Neural cell (in vitro differentiated cells): ENCODE measurements at regions not wholly inside any gene's neighbourhood (a gene's known extent, or its start where the extent isn't known, plus 50 kb on each side); places are given as distances from the start of the nearest gene placed in this dataset.

ENCODE experiments used
- H2AFZ ChIP-seq: fragments of 200-600, 300-800 bp; sonication (generic), shearing (Covaris generic); 2 replicates; pipeline ENCODE4 v1.6.0; 2014; ENCODE audit warnings: low read depth, mild to moderate bottlenecking, antibody characterized with exemption, low read length, moderate library complexity
- H3F3A ChIP-seq: fragments of 200-600 bp; shearing (Covaris generic); 2 replicates; pipeline ENCODE4 v1.6.1; 2016; ENCODE audit warnings: mild to moderate bottlenecking, moderate library complexity, mixed read lengths, antibody characterized with exemption, low read length; ENCODE audit not compliant: insufficient read depth, poor library complexity, severe bottlenecking
- H3K27ac ChIP-seq: fragments of 200-600, 300-800 bp; sonication (generic), shearing (Covaris generic); 2 replicates; pipeline ENCODE4 v1.5.1; 2014; ENCODE audit warnings: mild to moderate bottlenecking, low read length, moderate library complexity
- H3K27me3 ChIP-seq: fragments of 300-800, 200-600 bp; sonication (generic), shearing (Covaris generic); 2 replicates; pipeline ENCODE4 v1.6.0; 2014; ENCODE audit warnings: mild to moderate bottlenecking, low read depth, low read length, moderate library complexity; ENCODE audit not compliant: insufficient read depth
- H3K36me3 ChIP-seq: fragments of 300-800, 200-600 bp; sonication (generic), shearing (Covaris generic); 2 replicates; pipeline ENCODE4 v1.5.1; 2014; ENCODE audit warnings: mild to moderate bottlenecking, antibody characterized with exemption, low read length, moderate library complexity; ENCODE audit not compliant: insufficient read depth
- H3K4me2 ChIP-seq: fragments of 300-800, 200-600 bp; sonication (generic), shearing (Covaris generic); 2 replicates; pipeline ENCODE4 v1.6.0; 2014; ENCODE audit warnings: mild to moderate bottlenecking, low read length
- H3K4me3 ChIP-seq: fragments of 300-800, 200-600 bp; sonication (generic), shearing (Covaris generic); 2 replicates; pipeline ENCODE4 v1.5.1; 2014; ENCODE audit warnings: mild to moderate bottlenecking, low read length, moderate library complexity
- H3K79me2 ChIP-seq: fragments of 200-600 bp; shearing (Covaris generic); replicated peaks from 2 replicates; pipeline ENCODE4 v1.6.0; 2014; ENCODE audit warnings: mild to moderate bottlenecking, low read length, moderate library complexity; ENCODE audit not compliant: insufficient read depth
- H3K9ac ChIP-seq: fragments of 300-800, 200-600 bp; sonication (generic), shearing (Covaris generic); 2 replicates; pipeline ENCODE4 v1.6.1; 2016; ENCODE audit warnings: mild to moderate bottlenecking, low read length, mixed read lengths
- H3K9me2 ChIP-seq: fragments of 200-600 bp; shearing (Covaris generic); 2 replicates; pipeline ENCODE4 v1.6.1; 2016; ENCODE audit warnings: mild to moderate bottlenecking, low read length, mixed read lengths; ENCODE audit not compliant: insufficient read depth
- H3K9me3 ChIP-seq: fragments of 200-600, 300-800 bp; sonication (generic), shearing (Covaris generic); 2 replicates; pipeline ENCODE4 v1.6.1; 2016; ENCODE audit warnings: mild to moderate bottlenecking, mixed run types, low read length, moderate library complexity, mixed read lengths
- H4K20me1 ChIP-seq: fragments of 200-600 bp; shearing (Covaris generic); 2 replicates; pipeline ENCODE4 v1.6.1; 2016; ENCODE audit warnings: mild to moderate bottlenecking, mixed run types; ENCODE audit not compliant: insufficient read depth
- CTCF ChIP-seq: fragments of 450-650 bp; IDR thresholded peaks from 2 replicates; pipeline ENCODE4 v1.5.1; 2014; ENCODE audit warnings: antibody characterized with exemption, mild to moderate bottlenecking, moderate library complexity; ENCODE audit not compliant: poor library complexity, severe bottlenecking
- EP300 ChIP-seq: fragments of 450-650 bp; conservative IDR thresholded peaks from 2 replicates; pipeline ENCODE4 v1.6.1; 2014; ENCODE audit warnings: antibody characterized with exemption, mild to moderate bottlenecking, moderate library complexity; ENCODE audit not compliant: poor library complexity, severe bottlenecking
- EZH2 ChIP-seq: fragments of 200-600, 300-800 bp; shearing (Covaris generic), sonication (generic); IDR thresholded peaks from 2 replicates; pipeline ENCODE4 v1.6.1; 2014; ENCODE audit warnings: antibody characterized with exemption, low read length, borderline replicate concordance, mild to moderate bottlenecking; ENCODE audit not compliant: insufficient read depth, poor library complexity, severe bottlenecking
- MXI1 ChIP-seq: fragments of 450-650 bp; conservative IDR thresholded peaks from 2 replicates; pipeline ENCODE4 v1.6.1; 2014; ENCODE audit warnings: antibody characterized with exemption, mild to moderate bottlenecking; ENCODE audit not compliant: poor library complexity, severe bottlenecking
- POLR2AphosphoS5 ChIP-seq: IDR thresholded peaks from 2 replicates; pipeline ENCODE4 v1.6.1; 2012
- RAD21 ChIP-seq: fragments of 450-650 bp; conservative IDR thresholded peaks from 2 replicates; pipeline ENCODE4 v1.6.1; 2014; ENCODE audit warnings: antibody characterized with exemption, mild to moderate bottlenecking, moderate library complexity
- SMC3 ChIP-seq: fragments of 450-650 bp; conservative IDR thresholded peaks from 2 replicates; pipeline ENCODE4 v1.6.1; 2014; ENCODE audit warnings: antibody characterized with exemption, mild to moderate bottlenecking, moderate library complexity; ENCODE audit not compliant: poor library complexity
- TAF1 ChIP-seq: IDR thresholded peaks from 2 replicates; pipeline ENCODE4 v1.6.1; 2012; ENCODE audit warnings: low read depth
- TF ChIP-seq, protein P1 (sequence below): IDR thresholded peaks from 2 replicates; pipeline ENCODE4 v1.6.1; 2012; ENCODE audit warnings: borderline replicate concordance

GRCh38 chr18:76589866-76590265 lies 94.8 kb upstream of the ZNF516 start:
- no peak for TF ChIP-seq RAD21
- TF ChIP-seq EP300 = no peak
- TF ChIP-seq, protein P1, sequence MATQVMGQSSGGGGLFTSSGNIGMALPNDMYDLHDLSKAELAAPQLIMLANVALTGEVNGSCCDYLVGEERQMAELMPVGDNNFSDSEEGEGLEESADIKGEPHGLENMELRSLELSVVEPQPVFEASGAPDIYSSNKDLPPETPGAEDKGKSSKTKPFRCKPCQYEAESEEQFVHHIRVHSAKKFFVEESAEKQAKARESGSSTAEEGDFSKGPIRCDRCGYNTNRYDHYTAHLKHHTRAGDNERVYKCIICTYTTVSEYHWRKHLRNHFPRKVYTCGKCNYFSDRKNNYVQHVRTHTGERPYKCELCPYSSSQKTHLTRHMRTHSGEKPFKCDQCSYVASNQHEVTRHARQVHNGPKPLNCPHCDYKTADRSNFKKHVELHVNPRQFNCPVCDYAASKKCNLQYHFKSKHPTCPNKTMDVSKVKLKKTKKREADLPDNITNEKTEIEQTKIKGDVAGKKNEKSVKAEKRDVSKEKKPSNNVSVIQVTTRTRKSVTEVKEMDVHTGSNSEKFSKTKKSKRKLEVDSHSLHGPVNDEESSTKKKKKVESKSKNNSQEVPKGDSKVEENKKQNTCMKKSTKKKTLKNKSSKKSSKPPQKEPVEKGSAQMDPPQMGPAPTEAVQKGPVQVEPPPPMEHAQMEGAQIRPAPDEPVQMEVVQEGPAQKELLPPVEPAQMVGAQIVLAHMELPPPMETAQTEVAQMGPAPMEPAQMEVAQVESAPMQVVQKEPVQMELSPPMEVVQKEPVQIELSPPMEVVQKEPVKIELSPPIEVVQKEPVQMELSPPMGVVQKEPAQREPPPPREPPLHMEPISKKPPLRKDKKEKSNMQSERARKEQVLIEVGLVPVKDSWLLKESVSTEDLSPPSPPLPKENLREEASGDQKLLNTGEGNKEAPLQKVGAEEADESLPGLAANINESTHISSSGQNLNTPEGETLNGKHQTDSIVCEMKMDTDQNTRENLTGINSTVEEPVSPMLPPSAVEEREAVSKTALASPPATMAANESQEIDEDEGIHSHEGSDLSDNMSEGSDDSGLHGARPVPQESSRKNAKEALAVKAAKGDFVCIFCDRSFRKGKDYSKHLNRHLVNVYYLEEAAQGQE = no peak
- TF ChIP-seq SMC3 = no peak
- TF ChIP-seq POLR2AphosphoS5 = no peak
- no peak for TF ChIP-seq TAF1
- TF ChIP-seq CTCF = no peak
- no peak for TF ChIP-seq EZH2
- no peak for TF ChIP-seq MXI1
- Histone ChIP-seq H3F3A (no peaks in the 10 kb centered on the region), H3K36me3 (no peaks in the 10 kb centered on the region), H3K27me3 (no peaks in the 10 kb centered on the region), H3K27ac (no peak overlapping the region), H3K9me3 (no peaks in the 10 kb centered on the region), H3K9ac (no peak overlapping the region), H3K4me3 (no peak overlapping the region), H3K4me2 (no peak overlapping the region), H2AFZ (no peak overlapping the region), H3K9me2 (no peaks in the 10 kb centered on the region), H3K79me2 (no peaks in the 10 kb centered on the region), H4K20me1 (no peaks in the 10 kb centered on the region)

DNA sequence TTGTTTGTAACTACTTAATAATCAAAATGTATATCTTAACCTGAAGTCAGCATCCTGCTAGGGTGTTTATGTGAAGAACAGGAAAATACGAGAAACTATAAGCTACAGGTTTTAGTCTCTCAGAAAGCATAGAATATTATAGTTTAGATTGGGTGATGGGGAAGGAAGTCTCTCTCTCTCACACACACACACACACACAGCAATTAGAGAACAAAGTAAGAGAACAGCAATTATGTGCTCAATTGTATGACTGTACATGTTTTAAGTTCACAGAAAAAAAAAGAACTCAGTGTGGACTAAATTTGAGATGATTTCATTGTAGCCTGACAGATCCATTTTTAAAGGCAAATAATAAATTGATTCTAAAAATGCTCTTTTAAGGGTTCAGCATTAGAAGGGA lies 94.3 kb upstream of the ZNF516 start:
- H3K9me2 ChIP-seq = no peaks in the 10 kb centered on the region
- no peak overlapping the region for H3K9ac ChIP-seq
- TF ChIP-seq EZH2 = no peak
- no peak for TF ChIP-seq POLR2AphosphoS5
- H3K27me3 ChIP-seq = no peaks in the 10 kb centered on the region
- H3F3A ChIP-seq = no peaks in the 10 kb centered on the region
- H3K4me3 ChIP-seq = no peak overlapping the region
- no peaks in the 10 kb centered on the region for H3K79me2 ChIP-seq
- no peak overlapping the region for H3K27ac ChIP-seq
- no peaks in the 10 kb centered on the region for H4K20me1 ChIP-seq
- H3K4me2 ChIP-seq = no peak overlapping the region
- H3K9me3 ChIP-seq = no peaks in the 10 kb centered on the region
- no peak overlapping the region for H2AFZ ChIP-seq
- no peaks in the 10 kb centered on the region for H3K36me3 ChIP-seq
